ENCODE measurements at regions not wholly inside any gene's neighbourhood (a gene's known extent, or its start where the extent isn't known, plus 50 kb on each side); places are given as distances from the start of the nearest gene placed in this dataset.
A peak's percentile ranks its signal among the peaks of the same experiment; 100 is the strongest.

- Mint-ChIP-seq H3K9me3 (no peaks in the 10 kb centered on the region), H3K4me3 (no peak overlapping the region), H3K27ac (no peak overlapping the region), H3K4me1 (ENCODE audit: unreplicated experiment) (peaks cover 8% of the 10 kb centered on the region), H3K36me3 (no peaks in the 10 kb centered on the region), H3K27me3 (peaks cover 8% of the 10 kb centered on the region)
- no peak for DNase-seq (ENCODE audit: extremely low spot score, unreplicated experiment)
- TF ChIP-seq CTCF (conservative IDR thresholded peaks at IDR 0.05) = no peak
Measured at GRCh38 chr2:22377268-22377667, 1007.7 kb upstream of the KLHL29 start.

GRCh38 chr2:22382479-22383169 lies 1002.4 kb upstream of the KLHL29 start:
- no peak overlapping the region for H3K27ac Mint-ChIP-seq

GRCh38 chr2:22397847-22398246 lies 987.1 kb upstream of the KLHL29 start:
- H3K36me3 Mint-ChIP-seq = no peaks in the 10 kb centered on the region
- no peak overlapping the region for H3K4me3 Mint-ChIP-seq
- peaks cover 4% of the 10 kb centered on the region for H3K27me3 Mint-ChIP-seq
- TF ChIP-seq CTCF (conservative IDR thresholded peaks at IDR 0.05) = no peak
- no peaks in the 10 kb centered on the region for H3K9me3 Mint-ChIP-seq
- H3K4me1 Mint-ChIP-seq (ENCODE audit: unreplicated experiment) = peaks cover 5% of the 10 kb centered on the region
- DNase-seq (ENCODE audit: extremely low spot score, unreplicated experiment) = no peak
- no peak overlapping the region for H3K27ac Mint-ChIP-seq

More at GRCh38 chr2:22382479-22383169, 1002.4 kb upstream of the KLHL29 start:
- no peaks in the 10 kb centered on the region for H3K27me3 Mint-ChIP-seq
- TF ChIP-seq CTCF (conservative IDR thresholded peaks at IDR 0.05) = no peak
- H3K4me1 Mint-ChIP-seq (ENCODE audit: unreplicated experiment) = peaks cover under 1% of the 10 kb centered on the region
- H3K4me3 Mint-ChIP-seq = no peak overlapping the region
- no peaks in the 10 kb centered on the region for H3K36me3 Mint-ChIP-seq
- H3K9me3 Mint-ChIP-seq = no peaks in the 10 kb centered on the region
- DNase-seq (ENCODE audit: extremely low spot score, unreplicated experiment) = no peak

DNA sequence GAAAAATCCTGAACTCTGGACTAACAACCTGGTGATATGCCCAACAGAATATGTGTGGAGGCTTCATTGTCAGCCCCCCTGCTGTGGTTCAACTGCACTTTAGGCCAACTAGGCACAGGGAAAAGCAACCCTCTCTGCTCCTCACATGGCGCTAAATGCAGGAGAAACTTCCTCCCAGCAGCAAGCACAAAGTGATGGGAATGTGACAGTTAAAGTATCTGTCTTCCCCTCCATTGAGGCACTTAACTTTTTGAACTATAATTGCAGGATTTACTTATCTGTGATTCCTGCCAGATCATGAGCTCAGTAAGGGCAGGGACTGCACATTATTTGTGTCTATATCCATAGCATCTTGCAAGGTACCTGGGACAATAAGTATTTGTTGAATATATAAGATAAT lies 981.2 kb upstream of the KLHL29 start:
- Mint-ChIP-seq H3K27me3 (peaks cover 4% of the 10 kb centered on the region), H3K27ac (no peak overlapping the region), H3K4me3 (no peak overlapping the region), H3K4me1 (ENCODE audit: unreplicated experiment) (peaks cover 18% of the 10 kb centered on the region), H3K9me3 (no peaks in the 10 kb centered on the region), H3K36me3 (no peaks in the 10 kb centered on the region)
- TF ChIP-seq CTCF (conservative IDR thresholded peaks at IDR 0.05) = no peak
- no peak for DNase-seq (ENCODE audit: extremely low spot score, unreplicated experiment)

DNA sequence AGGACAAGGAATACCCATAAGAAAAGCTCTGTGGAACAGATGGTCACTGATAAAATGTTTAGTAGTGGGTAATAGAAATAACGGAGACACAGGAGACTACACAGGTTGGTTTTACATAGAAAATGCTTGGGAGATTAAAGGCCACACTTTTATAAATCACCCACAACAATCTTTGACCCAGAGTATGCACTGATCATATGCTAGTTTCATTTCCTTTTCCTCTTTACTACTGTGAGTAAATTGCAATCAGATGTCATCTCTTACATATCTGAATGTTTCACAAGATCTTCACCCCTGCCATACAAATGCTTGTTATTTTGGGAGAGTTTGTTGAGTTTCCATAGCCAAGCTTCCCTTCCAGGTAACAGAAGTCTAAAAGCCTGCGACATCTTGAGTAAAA lies 978.4 kb upstream of the KLHL29 start:
- no peak for TF ChIP-seq CTCF (conservative IDR thresholded peaks at IDR 0.05)
- Mint-ChIP-seq H3K27me3 (no peaks in the 10 kb centered on the region), H3K36me3 (no peaks in the 10 kb centered on the region), H3K4me3 (no peak overlapping the region), H3K4me1 (ENCODE audit: unreplicated experiment) (peaks cover 12% of the 10 kb centered on the region), H3K9me3 (no peaks in the 10 kb centered on the region), H3K27ac (peak overlapping the region; percentile 27)
- DNase-seq (ENCODE audit: extremely low spot score, unreplicated experiment) = no peak
